Panc1 (cell line): ENCODE measurements at regions not wholly inside any gene's neighbourhood (a gene's known extent, or its start where the extent isn't known, plus 50 kb on each side); places are given as distances from the start of the nearest gene placed in this dataset.

ENCODE experiments used
- CTCF ChIP-seq: fragments of 450-650 bp; IDR thresholded peaks from 2 replicates; pipeline ENCODE4 v1.5.1; 2017; ENCODE audit warnings: mild to moderate bottlenecking
- POLR2AphosphoS5 ChIP-seq: IDR thresholded peaks from 2 replicates; pipeline ENCODE4 v1.6.1; 2012; ENCODE audit warnings: mild to moderate bottlenecking, low read depth, low read length, moderate library complexity
- REST ChIP-seq, 2 experiments: IDR thresholded peaks; 2 replicates each; pipeline ENCODE4 v1.6.1; 2011 to 2012; ENCODE audit warnings: low read depth in 2 of 2, control low read depth in 1 of 2, low read length in 1 of 2, mild to moderate bottlenecking in 1 of 2, moderate library complexity in 1 of 2; ENCODE audit not compliant: insufficient read depth in 1 of 2
- TCF7L2 ChIP-seq: IDR thresholded peaks from 2 replicates; pipeline ENCODE4 v1.6.1; 2011; ENCODE audit warnings: mild to moderate bottlenecking, low read depth, low read length, inconsistent platforms

- TF ChIP-seq REST (IDR thresholded peaks at IDR 0.05; ENCODE audit: insufficient read depth in 1 of 2, low read depth in 2 of 2, low read length in 1 of 2) (no peak), CTCF (no peak), POLR2AphosphoS5 (no peak), TCF7L2 (no peak)
Measured at GRCh38 chr10:36280890-36281499, 638.9 kb upstream of the FZD8 start.
